Muscle of arm (tissue), 1 donor: ENCODE measurements at regions not wholly inside any gene's neighbourhood (a gene's known extent, or its start where the extent isn't known, plus 50 kb on each side); places are given as distances from the start of the nearest gene placed in this dataset.

ENCODE experiments used
- DNase-seq: peaks from one replicate; pipeline ENCODE4 v3.0.0-alpha.2; 2013

DNA sequence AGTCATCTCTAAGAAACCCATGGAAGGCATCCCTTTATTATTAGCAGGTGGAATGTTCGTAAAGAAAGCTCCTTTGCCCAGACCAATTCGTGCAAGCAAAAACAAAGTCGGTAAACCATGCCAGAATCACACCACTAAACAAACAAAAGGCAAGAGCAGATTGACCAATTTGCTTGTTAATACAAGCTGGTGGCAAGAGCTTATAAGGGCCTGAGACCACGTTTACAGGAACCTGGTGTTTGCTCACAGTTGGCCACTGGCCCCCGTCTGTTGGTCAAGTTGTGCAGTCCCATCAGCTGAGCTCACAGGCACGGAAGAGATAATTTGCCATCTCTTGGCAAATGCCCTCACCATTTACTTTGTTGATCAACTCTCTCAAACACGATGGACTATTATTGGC lies 342.2 kb upstream of the MKI67 start:
- DNase-seq: no peak

DNA sequence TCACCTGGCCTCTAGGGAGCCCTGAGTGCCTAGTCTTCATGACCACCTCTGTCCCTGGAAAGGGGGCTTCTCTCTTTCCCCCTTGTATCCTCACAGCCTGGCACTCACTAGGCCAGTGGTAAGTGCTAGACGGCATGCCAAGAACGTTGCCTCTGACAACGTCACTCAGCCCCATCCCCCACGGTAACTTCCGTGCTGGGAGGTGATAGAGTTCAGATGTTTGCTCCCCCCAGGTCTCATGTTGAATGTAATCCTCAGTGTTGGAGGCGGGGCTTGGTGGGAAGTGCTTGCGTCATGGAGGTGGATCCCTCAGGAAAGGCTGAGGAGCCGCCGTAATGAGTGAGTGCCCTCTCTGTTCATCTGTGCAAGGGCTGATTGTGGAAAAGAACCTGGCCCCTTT lies 343.3 kb upstream of the MKI67 start:
- DNase-seq: no peak

DNA sequence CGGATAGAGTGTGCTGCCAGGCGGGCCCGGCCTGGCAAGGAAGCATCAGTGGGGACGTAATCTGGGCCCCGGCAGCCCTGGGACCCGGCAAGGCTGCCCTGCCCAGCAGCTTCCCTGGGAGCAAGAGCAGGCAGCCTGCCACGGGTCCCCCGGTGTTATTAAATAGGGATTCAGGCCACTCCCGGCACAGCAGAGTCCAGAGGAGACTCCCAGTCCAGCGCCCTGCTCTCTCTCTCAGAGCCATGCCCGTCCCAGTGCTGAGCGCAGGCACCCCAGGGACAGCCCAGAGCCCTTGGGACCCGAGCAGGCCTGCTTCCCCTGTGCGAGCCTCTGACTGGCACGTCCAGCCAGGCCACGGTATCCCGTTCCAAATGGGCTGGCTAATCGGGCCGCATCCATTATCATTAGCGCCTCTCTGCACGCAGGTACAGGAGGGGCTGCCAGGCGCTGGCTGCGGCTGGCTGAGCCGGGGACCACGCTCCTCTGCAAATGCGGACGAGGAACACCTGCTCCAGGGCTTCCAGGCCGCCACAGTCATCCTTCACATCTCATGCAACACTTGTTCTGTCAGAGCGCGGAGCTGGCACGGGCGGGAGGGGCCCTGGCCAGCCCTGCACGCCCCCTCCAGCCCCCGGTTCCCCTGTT lies 344.2 kb upstream of the MKI67 start:
- no peak for DNase-seq

DNA sequence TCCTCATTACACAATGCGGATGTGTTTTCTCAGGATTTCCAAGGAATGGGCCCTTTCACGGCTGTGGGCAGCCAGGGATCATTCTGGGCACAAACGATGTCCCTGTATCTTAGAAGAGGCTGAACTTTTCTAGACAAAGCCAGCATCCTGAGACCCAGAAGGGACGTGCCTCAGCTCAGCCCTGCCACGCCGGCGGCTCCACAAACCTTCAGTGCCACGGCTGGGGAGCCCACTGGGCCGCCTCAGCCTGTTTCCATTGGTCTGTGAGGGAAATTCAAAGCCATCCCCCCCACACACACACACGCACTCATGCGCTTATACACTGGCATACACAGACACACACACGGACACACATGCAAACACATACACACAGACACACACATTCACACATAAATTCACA lies 344.9 kb upstream of the MKI67 start:
- DNase-seq: no peak

DNA sequence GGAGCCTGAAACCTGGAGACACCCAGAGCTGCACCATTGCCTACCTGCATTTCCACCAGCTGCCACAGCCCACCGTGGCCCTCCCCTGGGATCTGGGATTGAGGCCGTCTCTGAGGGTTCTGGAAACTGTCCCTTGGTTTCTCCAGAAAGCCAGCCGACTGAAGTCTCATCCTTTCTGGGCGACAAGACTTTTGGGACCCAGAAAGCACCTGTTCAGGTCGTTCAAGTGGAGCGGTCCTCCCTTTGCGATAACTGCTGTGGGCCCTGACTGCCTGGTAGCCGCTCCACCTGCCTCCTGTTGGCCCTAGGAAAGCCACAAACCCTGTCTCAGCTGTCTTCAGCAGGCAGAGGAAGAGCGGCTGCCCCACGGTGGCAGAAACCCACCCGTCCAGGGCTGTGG lies 346.0 kb upstream of the MKI67 start:
- DNase-seq: no peak

DNA sequence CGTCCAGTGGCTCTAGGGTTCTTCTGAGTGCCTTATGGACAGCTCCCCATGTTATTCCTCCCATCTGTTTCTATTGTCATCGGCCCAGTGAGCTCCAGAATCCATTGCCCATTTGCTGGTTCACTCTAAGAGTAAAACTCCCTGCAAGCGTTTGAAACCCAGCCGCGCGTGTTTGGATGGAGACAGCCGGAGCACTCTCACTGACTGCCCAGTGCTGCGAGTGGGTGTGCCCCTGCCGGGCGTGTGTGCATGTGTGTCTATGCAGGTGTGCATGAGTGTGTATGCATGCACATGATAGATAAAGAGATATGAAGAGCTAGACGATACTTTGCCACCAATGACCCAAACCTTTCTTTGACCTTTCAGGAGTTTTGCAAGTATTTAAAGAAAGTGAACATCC lies 347.2 kb upstream of the MKI67 start:
- no peak for DNase-seq

DNA sequence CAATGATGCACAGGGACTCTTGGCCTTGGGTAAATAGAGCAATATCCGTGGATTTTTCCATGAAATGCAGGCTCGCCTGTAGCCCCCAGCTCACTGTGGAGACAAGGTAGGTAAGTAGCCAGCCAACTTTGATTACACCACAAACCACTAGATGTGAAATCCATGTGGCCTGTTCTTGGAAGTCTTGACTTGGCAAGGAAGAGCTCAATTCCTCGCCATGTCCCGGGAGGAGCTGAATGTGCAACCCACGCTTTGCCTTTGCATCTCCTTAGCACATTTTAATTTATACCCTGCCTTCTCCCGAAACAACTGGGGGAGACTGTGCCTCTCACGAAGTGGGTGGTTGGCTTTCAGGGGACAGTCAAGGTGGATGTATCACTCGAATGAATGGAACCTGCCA lies 347.7 kb upstream of the MKI67 start:
- no peak for DNase-seq

DNA sequence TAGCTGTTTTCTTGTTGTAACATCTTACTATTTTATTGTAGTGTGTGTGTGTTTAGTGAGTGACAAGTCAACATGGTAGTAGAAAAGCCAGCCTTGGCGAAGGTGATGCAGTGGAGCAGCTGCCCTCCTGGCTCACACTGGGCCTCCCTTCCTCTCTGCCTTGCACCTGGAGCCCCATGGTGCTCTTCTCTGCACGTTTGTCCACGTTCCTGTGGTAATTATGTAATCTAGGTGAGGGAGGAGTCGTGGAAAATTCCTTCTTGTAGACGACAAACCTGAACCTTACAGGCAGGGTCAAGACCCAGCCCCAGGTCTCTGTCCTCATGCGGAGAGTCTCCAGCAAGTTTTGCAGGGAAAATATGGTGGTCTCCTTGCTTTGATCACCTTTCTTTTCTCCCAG lies 348.3 kb upstream of the MKI67 start:
- DNase-seq: no peak

DNA sequence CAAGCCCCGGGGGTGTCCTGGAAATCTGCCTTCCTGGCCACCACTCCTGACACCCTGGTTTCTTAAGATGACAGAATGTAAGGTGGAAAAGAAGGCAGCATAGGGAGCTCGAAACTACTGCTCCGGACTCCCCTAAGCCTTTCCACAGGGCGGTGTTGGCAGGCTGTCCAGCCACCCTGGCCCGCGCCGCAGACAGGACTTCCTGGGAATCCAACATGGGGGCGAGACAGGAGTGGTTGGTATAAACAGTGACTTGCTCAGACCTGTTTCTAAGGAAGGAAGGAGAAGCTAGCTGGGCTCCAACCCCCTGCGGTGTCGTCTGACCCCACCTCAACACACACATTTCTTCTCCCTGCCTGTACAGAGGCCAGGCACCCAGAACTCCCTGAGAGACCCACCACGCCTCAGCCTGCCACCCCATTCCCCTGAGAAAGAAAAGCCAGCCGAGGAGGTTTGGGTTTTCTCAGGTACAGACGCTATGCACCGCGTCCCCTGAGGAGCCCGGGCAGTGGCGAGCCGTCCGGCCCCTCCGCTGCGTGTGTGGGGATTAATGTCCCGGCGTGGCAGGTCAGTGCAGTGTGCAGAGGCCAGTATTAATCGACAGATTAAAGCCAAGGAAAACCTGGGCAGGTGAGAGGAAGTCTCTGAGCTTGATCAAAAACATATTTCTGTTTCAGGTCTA lies 349.6 kb upstream of the MKI67 start:
- no peak for DNase-seq

DNA sequence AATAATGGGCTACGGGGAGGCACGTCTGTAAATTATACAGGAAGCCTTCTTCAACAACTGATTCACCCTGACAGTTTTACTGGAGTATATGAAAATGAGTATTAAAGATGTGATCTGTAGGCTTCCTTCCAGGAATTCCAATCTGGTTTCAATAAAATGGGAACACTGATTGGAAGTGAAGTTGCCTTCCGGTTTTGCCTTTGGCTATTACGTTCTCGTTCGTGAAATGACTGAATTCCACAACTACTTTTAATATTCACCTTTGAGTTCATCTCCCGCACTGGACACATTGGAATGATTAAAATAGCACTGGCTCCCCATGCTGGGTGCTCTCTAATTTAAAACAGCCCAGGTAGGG lies 350.1 kb upstream of the MKI67 start:
- DNase-seq: peak; percentile 74

DNA sequence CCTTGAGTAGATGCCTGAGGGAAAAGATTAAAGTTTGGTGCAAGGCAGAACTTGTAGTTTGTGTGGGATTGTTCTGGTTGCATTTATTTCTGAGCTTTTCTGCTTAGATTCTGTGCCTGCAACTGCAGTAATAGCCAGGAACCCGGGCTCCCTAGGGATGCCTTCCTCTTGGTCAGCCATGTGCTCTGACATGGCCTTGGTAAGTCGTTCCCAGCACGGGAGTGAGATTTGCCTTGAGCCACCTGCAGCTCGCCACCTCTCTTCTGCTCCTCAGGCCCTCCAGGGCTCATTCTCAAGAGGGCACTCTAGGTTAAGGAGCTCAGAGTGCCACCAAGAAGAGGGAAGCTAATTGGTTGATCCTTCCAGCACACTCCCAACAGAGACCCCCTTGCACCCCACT lies 350.6 kb upstream of the MKI67 start:
- no peak for DNase-seq

DNA sequence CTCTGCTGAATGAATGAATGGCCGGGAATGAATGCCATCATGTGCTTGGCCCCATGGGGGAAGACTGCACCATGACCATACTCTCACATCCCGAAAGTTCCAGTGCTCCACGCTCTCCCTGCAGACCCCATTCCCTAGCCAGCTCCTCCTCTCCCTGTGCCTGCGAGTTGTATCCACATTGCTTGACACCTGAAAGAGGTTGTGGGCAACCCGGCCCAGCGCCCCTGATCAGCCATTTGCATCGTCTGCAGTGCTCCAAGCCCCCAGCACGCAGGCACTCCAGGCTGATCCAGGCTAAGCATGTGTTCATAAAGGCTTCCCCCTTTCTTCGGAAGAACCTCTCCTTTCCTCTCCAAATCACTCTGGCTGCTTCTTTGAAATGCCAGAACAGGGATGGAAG lies 354.4 kb upstream of the MKI67 start:
- DNase-seq: no peak

DNA sequence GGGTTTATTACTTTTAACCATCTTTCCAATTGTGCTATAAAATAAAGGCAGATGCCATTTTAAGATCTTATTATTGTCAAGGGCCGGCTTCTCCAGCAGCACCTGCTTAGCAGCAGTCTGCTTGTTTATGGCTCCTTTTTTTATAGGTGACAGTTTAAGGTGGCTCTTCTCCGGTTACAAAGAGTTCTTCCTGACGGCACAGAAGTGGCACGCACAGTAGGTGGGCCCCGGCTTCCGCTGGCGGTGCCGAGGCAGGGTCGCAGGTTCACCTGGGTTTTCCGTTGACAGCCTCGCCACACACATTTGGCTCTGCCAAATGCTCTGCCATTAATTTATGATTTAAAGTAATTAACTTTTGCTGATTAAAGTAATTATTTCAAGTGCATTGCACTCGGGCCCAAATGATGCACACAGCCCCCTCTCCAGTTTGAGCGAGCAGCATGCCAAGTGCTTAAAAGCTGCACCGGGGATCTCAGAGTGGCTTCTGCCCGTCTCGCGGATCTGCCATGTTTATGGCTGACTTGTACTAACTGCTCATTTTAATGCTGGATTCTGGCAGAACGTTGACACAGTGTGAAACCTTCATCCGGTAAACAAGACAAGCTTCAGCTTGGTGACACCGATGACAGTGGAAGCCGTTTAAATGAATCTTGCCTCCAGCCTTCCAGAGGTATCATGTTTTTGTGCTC lies 355.1 kb upstream of the MKI67 start:
- no peak for DNase-seq

DNA sequence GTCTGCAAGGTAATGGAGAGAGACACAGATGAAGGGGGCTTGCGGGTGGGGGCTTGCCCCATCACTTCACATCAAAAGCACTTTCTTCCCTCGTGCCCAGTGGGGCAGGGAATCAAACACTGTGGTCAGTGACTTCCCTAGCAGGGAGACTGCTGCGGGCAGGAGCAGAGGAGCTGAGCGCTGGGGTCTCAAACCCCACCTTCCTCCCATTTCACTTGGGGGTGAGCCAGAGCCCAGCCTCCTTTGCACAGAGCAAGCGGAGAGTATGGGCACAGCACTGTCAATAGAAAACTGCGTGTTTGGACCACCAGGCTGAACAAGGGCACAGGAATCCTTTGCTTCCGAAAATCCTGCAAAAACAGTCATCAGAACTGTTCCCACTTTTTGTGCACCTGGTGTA lies 355.8 kb upstream of the MKI67 start:
- DNase-seq: no peak

DNA sequence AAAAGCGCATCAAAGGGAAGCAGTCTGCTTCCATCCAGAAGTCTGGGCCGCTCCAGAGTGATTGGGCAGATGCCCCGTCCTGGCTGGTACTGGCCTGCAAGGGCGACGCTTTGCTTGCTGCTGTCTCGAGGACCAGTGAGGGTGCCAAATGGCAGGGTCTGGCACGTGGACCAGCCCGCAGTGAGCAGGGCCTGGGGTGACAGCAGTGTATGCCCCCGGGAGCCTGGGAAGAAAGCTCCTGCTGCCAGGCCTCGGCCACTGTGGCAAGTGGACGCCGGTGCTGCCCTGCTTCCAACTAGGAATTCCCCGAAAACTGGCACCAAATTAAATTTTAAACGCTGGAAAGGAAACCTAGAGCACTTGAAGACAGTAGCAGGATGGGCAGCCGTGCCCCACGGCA lies 357.0 kb upstream of the MKI67 start:
- no peak for DNase-seq

DNA sequence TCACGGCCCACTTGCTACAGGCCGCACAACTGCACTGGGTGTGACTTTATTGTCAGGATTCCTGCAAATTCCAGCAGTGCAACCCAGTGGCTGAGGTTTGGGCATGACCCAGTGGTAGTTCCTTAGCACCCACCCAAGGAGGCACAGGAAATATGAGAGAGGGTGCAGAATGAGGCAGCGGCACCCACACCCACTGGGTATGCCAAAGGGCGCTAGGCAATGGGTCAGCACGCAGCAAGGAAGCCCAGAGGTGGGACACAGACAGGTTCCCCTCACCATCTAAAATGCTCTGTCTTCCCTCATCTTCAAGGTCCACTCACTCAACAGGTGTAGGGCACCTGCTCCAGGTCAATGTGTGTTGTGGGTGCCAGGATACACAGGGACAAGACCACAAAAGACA lies 357.8 kb upstream of the MKI67 start:
- no peak for DNase-seq

DNA sequence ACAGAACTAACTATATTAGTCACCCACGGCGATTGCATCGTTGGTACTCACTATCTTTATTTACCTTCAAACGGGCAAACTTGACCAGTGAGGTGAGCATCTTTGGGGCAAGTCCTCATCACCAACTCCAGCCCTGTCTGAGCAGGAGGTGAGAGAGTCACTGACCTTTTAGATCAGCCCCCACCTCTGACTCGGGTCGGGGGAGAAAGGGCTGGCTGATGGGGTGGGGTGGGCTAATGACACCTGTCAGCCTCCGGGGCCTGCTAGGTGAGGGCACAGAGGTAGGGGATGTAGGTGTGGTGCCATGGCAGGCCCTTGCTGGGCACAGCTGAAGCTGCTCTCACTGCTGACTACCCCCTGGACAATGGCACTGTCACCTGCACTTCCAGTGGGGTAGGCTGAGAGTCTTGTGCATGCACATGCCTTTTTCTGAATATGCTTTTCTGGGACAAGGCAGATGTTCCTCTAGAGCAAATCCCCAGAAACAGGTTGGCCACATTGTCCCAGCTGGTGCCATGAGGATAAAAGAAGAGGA lies 359.5 kb upstream of the MKI67 start:
- DNase-seq: no peak

DNA sequence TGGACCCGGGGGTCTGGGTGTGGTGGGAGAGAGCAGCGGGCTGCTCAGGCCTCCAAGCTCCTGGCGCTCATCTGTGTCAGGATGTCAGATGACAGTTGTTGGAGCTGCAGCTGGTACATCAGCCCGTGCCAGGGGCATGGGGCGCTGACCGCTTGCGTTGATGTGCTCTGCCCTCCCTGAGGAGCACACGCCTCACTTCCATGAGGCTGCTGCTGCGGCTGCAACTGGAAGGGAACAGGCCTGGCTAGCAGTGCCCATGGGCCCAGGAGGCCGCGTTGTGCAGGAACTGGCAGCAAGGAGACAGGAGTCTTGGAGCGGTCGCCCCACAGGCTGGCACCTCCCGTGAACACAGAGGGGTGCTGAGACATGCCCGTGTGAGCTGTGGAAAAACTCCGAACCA lies 361.3 kb upstream of the MKI67 start:
- no peak for DNase-seq

DNA sequence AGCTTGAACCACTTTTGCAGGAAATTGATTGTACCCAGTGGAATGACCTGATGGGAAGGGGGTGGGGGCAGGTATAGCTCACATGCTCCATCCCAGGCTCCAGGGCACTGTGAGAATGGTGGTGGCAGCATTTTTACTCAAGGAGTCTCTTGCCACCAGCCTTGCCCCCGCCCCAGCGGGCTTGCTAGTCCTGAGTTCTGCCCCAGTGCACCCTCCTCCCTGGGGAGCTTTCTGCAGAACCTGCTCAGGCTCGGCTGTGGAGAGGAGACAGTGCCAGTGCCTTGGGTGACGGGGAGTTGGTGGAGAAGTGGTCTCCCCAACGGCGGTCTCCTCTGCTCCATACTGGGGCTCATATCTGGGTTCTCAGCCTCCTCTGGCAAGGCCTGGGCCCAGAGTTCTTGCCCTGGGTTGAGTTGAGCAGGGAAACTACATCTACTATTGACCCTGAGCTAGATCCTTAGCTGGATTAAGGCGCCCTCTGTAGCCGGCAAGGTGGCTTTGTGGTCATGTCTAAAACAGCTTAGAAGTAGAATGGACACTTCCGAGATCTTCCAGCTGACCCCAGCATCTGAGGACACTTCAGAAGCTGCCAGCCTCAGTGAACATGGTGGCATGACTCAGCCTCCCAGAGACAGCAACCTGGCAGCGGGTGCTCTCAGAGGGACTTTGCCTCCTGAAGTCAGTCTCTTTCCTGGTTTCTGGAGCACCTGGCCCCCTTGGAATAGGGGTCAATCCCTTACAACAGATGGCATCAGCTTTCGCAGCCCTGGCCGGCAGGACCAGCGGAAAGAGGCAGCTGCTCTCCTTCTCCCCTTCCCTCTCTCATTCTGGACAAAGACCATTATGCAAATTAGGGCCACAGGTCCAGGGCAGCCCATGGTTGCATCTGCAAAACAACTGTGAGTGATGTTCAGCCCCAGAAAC lies 363.4 kb upstream of the MKI67 start:
- no peak for DNase-seq

DNA sequence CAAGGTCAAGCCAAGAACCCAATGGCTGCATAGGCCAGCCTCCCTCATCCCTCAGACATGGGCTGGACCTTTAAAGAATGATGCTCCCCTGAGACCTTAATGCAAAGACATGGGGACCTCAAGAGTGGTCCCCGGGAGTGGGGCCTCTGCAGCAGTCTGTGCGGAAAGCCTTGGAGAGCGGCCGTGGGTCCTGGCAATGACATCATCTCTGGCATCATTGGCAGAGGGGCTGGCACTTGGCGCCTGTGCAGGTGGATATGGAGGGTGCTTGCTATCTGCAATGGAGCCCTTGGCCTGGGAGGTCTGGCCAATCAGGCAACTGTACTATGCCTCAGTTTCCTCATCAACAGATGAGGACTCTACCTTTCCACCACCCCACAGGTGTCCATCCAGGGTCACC lies 365.5 kb upstream of the MKI67 start:
- no peak for DNase-seq

DNA sequence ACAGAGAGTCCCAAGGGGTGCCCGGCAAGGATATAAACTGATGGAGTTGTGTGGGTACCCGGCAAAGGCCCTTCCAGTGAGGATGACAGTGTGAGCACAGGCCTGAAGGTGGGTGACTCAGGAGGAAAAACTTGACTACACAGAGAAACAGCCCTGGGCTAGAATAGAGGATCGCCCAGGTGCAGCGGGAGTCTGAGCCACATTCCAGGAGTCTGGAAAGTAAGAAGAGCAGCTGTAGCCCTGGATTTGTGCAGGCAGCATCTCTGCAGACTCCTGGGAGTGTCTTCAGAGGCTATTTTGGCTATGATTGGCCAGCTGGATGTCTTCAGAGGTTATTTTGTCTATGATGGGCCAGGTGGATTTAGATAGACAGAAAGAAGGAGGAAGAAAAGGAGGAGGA lies 367.6 kb upstream of the MKI67 start:
- no peak for DNase-seq

DNA sequence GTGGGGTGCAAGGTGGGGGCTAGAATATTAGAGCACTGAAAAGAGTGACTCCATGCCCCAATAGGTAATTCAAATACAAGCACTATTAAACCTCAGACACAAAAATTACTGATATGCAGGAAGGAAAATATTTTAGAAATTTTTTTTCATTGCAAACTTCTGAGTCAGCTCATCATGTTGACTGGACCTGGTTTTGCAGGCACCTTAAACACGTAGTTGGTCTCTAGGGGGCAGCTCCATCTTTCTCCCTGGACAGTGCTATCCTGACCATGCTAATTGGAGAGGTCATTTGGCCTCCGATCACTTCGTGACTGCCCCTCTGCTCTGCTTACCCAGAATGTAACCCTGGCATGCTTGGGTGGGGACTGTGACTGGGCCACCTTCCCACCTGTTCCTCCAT lies 368.4 kb upstream of the MKI67 start:
- no peak for DNase-seq
